Vagina (tissue), 2 donors: ENCODE measurements at regions not wholly inside any gene's neighbourhood (a gene's known extent, or its start where the extent isn't known, plus 50 kb on each side); places are given as distances from the start of the nearest gene placed in this dataset.

Experiments
- CTCF ChIP-seq, 3 experiments: fragments of 450-650 bp in 2 of 3; fragments of 200-600 bp in 1 of 3; sonication (generic) in 1 of 3; IDR thresholded peaks; one replicate each; pipeline ENCODE4 v1.5.1; 2017 to 2019; ENCODE audit warnings: antibody characterized with exemption in 3 of 3, mild to moderate bottlenecking in 2 of 3, moderate library complexity in 2 of 3
- POLR2A ChIP-seq, 2 donors: fragments of 450-650 bp; IDR thresholded peaks; one replicate each; pipeline ENCODE4 v1.6.1; 2017; ENCODE audit warnings: antibody characterized with exemption in 2 of 2, mild to moderate bottlenecking in 2 of 2, moderate library complexity in 2 of 2

GRCh38 chr5:74286734-74287695 is 353.5 kb downstream of the ENC1 start:
- no peak for TF ChIP-seq CTCF (IDR thresholded peaks at IDR 0.05)
- TF ChIP-seq POLR2A (IDR thresholded peaks at IDR 0.05) = no peak
